GM21381 (cell line): ENCODE measurements at regions not wholly inside any gene's neighbourhood (a gene's known extent, or its start where the extent isn't known, plus 50 kb on each side); places are given as distances from the start of the nearest gene placed in this dataset.

ENCODE experiments used
- ATAC-seq: cut with Tn5 transposase; IDR thresholded peaks from one replicate; pipeline ENCODE4 v1.9.1; 2021; ENCODE audit warnings: mild to moderate bottlenecking, moderate library complexity; ENCODE audit not compliant: unreplicated experiment

GRCh38 chr12:58513852-58514251 is 406.5 kb downstream of the LRIG3 start:
- no peak for ATAC-seq

GRCh38 chr12:58519839-58520238 is 400.5 kb downstream of the LRIG3 start:
- ATAC-seq = no peak

GRCh38 chr12:58521152-58521551 is 399.2 kb downstream of the LRIG3 start:
- no peak for ATAC-seq

GRCh38 chr12:58521796-58522195 is 398.5 kb downstream of the LRIG3 start:
- ATAC-seq = no peak

- no peak for ATAC-seq
Observed at GRCh38 chr12:58523360-58523759, 396.9 kb downstream of the LRIG3 start.

- no peak for ATAC-seq
Observed at GRCh38 chr12:58528271-58528670, 392.0 kb downstream of the LRIG3 start.

- ATAC-seq = no peak
Observed at GRCh38 chr12:58529114-58529665, 391.1 kb downstream of the LRIG3 start.

GRCh38 chr12:58529897-58530741 is 390.2 kb downstream of the LRIG3 start:
- no peak for ATAC-seq

GRCh38 chr12:58530742-58531062 is 389.6 kb downstream of the LRIG3 start:
- ATAC-seq = no peak

- no peak for ATAC-seq
Observed at GRCh38 chr12:58532855-58533608, 387.3 kb downstream of the LRIG3 start.

- ATAC-seq = no peak
Observed at GRCh38 chr12:58533652-58534051, 386.7 kb downstream of the LRIG3 start.

GRCh38 chr12:58537278-58537677 is 383.0 kb downstream of the LRIG3 start:
- no peak for ATAC-seq

GRCh38 chr12:58539295-58539694 is 381.0 kb downstream of the LRIG3 start:
- ATAC-seq = no peak

- ATAC-seq = peak; percentile 87
Observed at GRCh38 chr12:58540480-58541299, 379.6 kb downstream of the LRIG3 start.

GRCh38 chr12:58541300-58541690 is 379.0 kb downstream of the LRIG3 start:
- no peak for ATAC-seq

GRCh38 chr12:58544281-58544680 is 376.0 kb downstream of the LRIG3 start:
- no peak for ATAC-seq

GRCh38 chr12:58547217-58547616 is 373.1 kb downstream of the LRIG3 start:
- ATAC-seq = no peak

- ATAC-seq = no peak
Observed at GRCh38 chr12:58548801-58549200, 371.5 kb downstream of the LRIG3 start.

- no peak for ATAC-seq
Observed at GRCh38 chr12:58554522-58555157, 365.7 kb downstream of the LRIG3 start.

- no peak for ATAC-seq
Observed at GRCh38 chr12:58557171-58557570, 363.1 kb downstream of the LRIG3 start.

- no peak for ATAC-seq
Observed at GRCh38 chr12:58557661-58558060, 362.6 kb downstream of the LRIG3 start.
